AG04450 (cell line): ENCODE measurements at regions not wholly inside any gene's neighbourhood (a gene's known extent, or its start where the extent isn't known, plus 50 kb on each side); places are given as distances from the start of the nearest gene placed in this dataset.

Experiments
- CTCF ChIA-PET: fragments of 300-600, 350-600 bp; formaldehyde crosslinking; extraction: SDS; loops from one replicate; lab custom pipeline; 2022; ENCODE audit warnings: antibody characterized with exemption, inconsistent platforms; lab: Charles Lee
- POLR2A ChIA-PET: fragments of 350-600 bp; formaldehyde crosslinking; extraction: SDS; loops from one replicate; lab custom pipeline; 2021; ENCODE audit warnings: antibody characterized with exemption, inconsistent platforms; lab: Yijun Ruan, JAX
- DNase-seq: peaks from one replicate; pipeline ENCODE4 v3.0.0-alpha.2; 2011; ENCODE audit warnings: low read depth, low spot score
- H3K27ac ChIP-seq: one replicate; pipeline ENCODE4 v1.5.1; 2012; ENCODE audit warnings: low read depth, low read length, control low read depth
- H3K27me3 ChIP-seq: one replicate; pipeline ENCODE4 v1.6.0; 2012; ENCODE audit warnings: low read length; ENCODE audit not compliant: control insufficient read depth, insufficient read depth
- H3K4me3 ChIP-seq: 2 replicates; pipeline ENCODE4 v1.5.1; 2011; ENCODE audit warnings: mild to moderate bottlenecking, low read depth, low read length, control low read depth
- H3K9me3 ChIP-seq: 2 replicates; pipeline ENCODE4 v1.5.1; 2012; ENCODE audit warnings: low read length; ENCODE audit not compliant: control insufficient read depth, insufficient read depth
- TF ChIP-seq, protein P1 (sequence below): IDR thresholded peaks from 2 replicates; pipeline ENCODE4 v1.5.1; 2011; ENCODE audit warnings: low read depth, low read length, control low read depth, inconsistent platforms

DNA sequence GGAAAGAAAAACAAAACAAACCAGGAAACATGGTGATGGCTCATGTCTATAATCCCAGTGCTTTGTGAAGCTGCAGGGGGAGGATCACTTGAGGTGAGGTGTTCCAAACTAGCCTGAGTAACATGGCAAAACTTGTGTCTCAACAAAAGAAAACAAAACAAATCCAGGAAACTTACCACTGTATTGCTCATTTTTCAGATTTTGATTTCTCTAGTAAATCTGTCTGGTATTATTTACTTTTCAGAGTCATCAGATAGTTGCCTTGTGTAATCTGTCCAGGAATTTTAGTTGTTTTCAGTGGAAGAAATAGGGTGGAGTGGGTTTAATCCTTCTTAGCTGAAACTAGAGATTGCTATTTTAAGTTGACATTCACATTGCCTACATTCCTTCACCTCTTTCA, 91.8 kb upstream of the ALCAM start:
- no peaks in the 10 kb centered on the region for H3K9me3 ChIP-seq
- ChIA-PET POLR2A (interaction anchor here (0.6 to 1.1 kb wide), 2 partner anchors 92 to 510 kb away, joined by 3 read pairs; partner anchors contain the start of gene ALCAM), CTCF (no interaction called here)
- TF ChIP-seq, protein P1, sequence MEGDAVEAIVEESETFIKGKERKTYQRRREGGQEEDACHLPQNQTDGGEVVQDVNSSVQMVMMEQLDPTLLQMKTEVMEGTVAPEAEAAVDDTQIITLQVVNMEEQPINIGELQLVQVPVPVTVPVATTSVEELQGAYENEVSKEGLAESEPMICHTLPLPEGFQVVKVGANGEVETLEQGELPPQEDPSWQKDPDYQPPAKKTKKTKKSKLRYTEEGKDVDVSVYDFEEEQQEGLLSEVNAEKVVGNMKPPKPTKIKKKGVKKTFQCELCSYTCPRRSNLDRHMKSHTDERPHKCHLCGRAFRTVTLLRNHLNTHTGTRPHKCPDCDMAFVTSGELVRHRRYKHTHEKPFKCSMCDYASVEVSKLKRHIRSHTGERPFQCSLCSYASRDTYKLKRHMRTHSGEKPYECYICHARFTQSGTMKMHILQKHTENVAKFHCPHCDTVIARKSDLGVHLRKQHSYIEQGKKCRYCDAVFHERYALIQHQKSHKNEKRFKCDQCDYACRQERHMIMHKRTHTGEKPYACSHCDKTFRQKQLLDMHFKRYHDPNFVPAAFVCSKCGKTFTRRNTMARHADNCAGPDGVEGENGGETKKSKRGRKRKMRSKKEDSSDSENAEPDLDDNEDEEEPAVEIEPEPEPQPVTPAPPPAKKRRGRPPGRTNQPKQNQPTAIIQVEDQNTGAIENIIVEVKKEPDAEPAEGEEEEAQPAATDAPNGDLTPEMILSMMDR, result no peak
- no peaks in the 10 kb centered on the region for H3K27me3 ChIP-seq
- H3K27ac ChIP-seq, result no peak overlapping the region
- no peak overlapping the region for H3K4me3 ChIP-seq
- no peak for DNase-seq

DNA sequence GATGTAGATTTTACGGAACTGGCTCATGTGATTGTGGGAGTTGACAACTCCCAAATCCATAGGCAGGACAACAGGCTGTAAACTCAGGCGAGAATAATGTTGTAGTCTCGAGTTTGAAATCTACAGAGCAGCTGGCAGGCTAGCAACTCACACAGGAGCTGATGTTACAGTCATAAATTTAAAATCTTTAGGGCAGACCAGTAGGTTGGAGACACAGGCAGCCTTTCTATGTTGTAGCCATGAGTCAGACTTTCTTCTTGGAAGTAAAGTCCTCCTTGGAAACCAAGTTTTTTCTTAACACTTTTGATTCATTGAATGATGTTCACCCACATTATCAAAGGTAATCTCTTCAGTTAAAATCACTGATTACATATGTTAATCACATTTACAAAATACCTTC, 89.1 kb upstream of the ALCAM start:
- Histone ChIP-seq H3K4me3 (no peak overlapping the region), H3K9me3 (no peaks in the 10 kb centered on the region), H3K27me3 (no peaks in the 10 kb centered on the region), H3K27ac (no peak overlapping the region)
- ChIA-PET POLR2A (no interaction called here), CTCF (no interaction called here)
- DNase-seq, result no peak
- TF ChIP-seq, protein P1, result no peak

DNA sequence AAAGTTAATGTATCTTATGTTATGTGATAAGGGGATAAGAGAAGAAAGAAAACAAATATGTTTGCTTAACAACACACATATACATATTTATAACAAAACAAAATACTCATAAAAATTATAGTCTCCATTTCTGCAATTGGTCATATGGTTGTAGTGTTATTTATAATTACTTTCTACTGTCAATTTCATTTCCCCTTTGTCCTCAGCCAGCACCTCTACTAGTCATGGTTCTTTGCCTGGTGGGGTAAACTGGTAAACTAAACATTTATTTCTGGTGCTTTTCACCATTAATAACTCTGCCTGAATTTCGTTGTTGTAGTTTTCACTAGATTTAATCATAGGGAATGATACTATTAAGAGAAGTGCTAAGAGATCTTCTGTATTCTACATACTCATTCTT, 88.0 kb upstream of the ALCAM start:
- H3K27me3 ChIP-seq, result no peaks in the 10 kb centered on the region
- H3K4me3 ChIP-seq, result no peak overlapping the region
- ChIA-PET POLR2A (no interaction called here), CTCF (no interaction called here)
- H3K9me3 ChIP-seq, result no peaks in the 10 kb centered on the region
- no peak overlapping the region for H3K27ac ChIP-seq
- TF ChIP-seq, protein P1, result no peak
- no peak for DNase-seq

DNA sequence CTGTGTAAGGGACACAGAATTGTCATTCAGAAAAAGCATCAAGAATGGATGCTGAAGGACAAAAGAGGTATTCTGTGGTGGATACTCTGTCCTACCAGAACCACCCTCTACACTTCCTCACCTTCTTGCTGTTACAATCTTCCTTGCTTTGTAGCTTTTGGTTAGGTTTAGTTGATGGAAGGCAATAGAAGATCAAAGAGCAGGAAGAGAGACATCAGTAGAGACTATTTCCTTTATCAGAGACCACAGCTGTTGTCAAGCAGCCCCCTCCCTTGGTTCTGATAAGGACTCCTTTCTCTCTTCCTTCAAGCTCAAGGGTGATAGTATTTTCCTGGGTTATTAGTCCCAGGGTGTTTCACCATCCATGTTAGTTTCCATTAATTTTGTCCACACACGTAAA, 84.7 kb upstream of the ALCAM start:
- Histone ChIP-seq H3K9me3 (no peaks in the 10 kb centered on the region), H3K27me3 (no peaks in the 10 kb centered on the region), H3K27ac (no peak overlapping the region), H3K4me3 (no peak overlapping the region)
- POLR2A ChIA-PET, result interaction anchor here (0.5 kb wide), 1 partner anchor 141 kb away, joined by 3 read pairs; no protein-coding TSS in a partner anchor
- CTCF ChIA-PET, result no interaction called here
- TF ChIP-seq, protein P1, result no peak
- DNase-seq, result no peak

DNA sequence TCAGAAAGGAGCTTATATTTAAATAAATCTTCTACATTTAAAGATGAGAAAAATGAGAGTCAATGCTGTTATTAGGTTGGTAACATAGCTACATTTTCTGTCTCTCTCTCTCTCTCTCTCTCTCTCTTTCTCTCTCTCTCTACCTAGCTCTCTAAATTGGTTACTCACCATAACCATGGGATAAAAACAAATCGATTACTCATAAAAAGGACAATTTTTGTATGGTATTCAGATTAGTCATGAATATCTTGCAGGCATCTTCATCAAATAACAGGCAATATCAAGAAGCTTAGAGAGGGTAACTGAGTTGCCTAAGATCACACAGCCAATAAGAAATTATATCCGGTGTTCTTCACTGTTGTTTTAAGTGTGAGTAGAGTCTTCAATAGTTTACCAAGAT, 81.8 kb upstream of the ALCAM start:
- CTCF ChIA-PET, result no interaction called here
- POLR2A ChIA-PET, result no interaction called here
- no peak for DNase-seq

More for the DNA sequence above, 81.8 kb upstream of the ALCAM start:
- TF ChIP-seq, protein P1, result no peak
- no peak overlapping the region for H3K4me3 ChIP-seq
- H3K27me3 ChIP-seq, result no peaks in the 10 kb centered on the region
- H3K27ac ChIP-seq, result no peak overlapping the region
- H3K9me3 ChIP-seq, result no peaks in the 10 kb centered on the region
